Adrenal gland (tissue), 5 donors: ENCODE measurements at regions not wholly inside any gene's neighbourhood (a gene's known extent, or its start where the extent isn't known, plus 50 kb on each side); places are given as distances from the start of the nearest gene placed in this dataset.
"Not testable (repeated sequence)": the region's sequence is repeated elsewhere in the genome, so short reads cannot be mapped to it uniquely, and the experiment has no call there.

Source experiments
- CTCF ChIP-seq, 6 experiments: fragments of 450-650 bp in 4 of 6; fragments of 200-600 bp in 2 of 6; sonication (generic) in 1 of 6; IDR thresholded peaks; 1 replicate in 5 of 6; 2 replicates in 1 of 6; pipeline versions ENCODE4 v1.5.1 to v1.8.0; 2016 to 2021; ENCODE audit warnings: antibody characterized with exemption in 6 of 6, mild to moderate bottlenecking in 2 of 6, moderate library complexity in 1 of 6
- POLR2A ChIP-seq, 2 donors: fragments of 450-650 bp; IDR thresholded peaks; one replicate each; pipeline ENCODE4 v1.6.1; 2017; ENCODE audit warnings: antibody characterized with exemption in 2 of 2, mild to moderate bottlenecking in 2 of 2, moderate library complexity in 1 of 2
- donor health status: DM: no; HTN: no; CAD: no.

GRCh38 chr4:79545292-79545691, 137.3 kb upstream of the GK2 start:
- not testable (repeated sequence) for TF ChIP-seq CTCF, POLR2A (IDR thresholded peaks at IDR 0.05)
